ENCODE measurements at regions not wholly inside any gene's neighbourhood (a gene's known extent, or its start where the extent isn't known, plus 50 kb on each side); places are given as distances from the start of the nearest gene placed in this dataset.

- TF ChIP-seq CTCF (IDR thresholded peaks at IDR 0.05; ENCODE audit: low read depth, low read length): no peak
- TF ChIP-seq EZH2phosphoT487 (IDR thresholded peaks at IDR 0.05; ENCODE audit: low read depth): no peak
Observed at GRCh38 chr22:27024982-27025381, 367.6 kb downstream of the MIAT start.
